Inferior parietal cortex (tissue), 1 donor: ENCODE measurements at regions not wholly inside any gene's neighbourhood (a gene's known extent, or its start where the extent isn't known, plus 50 kb on each side); places are given as distances from the start of the nearest gene placed in this dataset.

Experiments
- DNase-seq: peaks from one replicate; pipeline ENCODE4 v3.0.0-alpha.2; 2016; ENCODE audit errors: extremely low spot score

- no peak for DNase-seq
These were observed 517.6 kb downstream of the PTPRU start for GRCh38 chr1:29753771-29754572.

DNA sequence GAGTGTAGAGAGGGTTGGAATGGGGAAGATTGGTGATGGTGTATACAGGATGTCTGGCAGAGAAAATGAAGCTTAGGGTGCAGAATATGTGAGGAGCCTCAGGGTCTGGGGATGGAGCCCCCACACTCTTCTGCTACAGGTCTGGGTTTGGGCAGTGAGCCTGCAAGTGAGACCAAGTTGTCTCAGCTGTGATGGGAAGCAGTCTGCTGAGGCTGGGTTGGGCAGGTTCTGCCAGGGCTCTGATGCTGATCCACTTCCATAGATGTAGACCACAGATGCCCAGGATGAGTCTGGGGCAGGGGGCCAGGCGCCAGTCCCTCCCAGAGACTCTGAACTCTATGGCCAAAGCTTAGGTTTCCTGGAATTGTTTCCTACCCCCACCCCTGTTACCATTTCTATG is 516.9 kb downstream of the PTPRU start:
- DNase-seq = no peak

DNA sequence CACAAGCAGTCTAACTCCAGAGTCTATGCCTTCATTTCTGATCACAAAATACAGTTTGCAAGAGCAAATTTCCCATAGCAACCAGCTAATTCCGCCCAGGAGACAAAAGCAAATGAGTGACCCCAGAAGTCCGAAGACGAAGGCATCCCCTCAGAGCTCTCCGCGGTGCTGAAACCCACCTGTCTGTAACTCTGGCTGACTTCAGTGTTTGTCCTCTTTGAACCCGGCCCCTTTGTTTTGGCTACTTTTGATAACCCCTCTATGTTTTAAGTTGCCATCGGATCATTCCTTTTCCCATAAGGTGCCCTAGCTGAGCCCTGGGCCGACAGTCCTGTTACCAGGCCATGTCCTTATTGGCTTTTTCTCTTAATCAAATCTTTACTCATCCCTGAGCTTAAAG is 515.8 kb downstream of the PTPRU start:
- DNase-seq = no peak

GRCh38 chr1:29749024-29749945 is 513.0 kb downstream of the PTPRU start:
- no peak for DNase-seq

- DNase-seq = no peak
These were observed 510.9 kb downstream of the PTPRU start for GRCh38 chr1:29747196-29747595.

DNA sequence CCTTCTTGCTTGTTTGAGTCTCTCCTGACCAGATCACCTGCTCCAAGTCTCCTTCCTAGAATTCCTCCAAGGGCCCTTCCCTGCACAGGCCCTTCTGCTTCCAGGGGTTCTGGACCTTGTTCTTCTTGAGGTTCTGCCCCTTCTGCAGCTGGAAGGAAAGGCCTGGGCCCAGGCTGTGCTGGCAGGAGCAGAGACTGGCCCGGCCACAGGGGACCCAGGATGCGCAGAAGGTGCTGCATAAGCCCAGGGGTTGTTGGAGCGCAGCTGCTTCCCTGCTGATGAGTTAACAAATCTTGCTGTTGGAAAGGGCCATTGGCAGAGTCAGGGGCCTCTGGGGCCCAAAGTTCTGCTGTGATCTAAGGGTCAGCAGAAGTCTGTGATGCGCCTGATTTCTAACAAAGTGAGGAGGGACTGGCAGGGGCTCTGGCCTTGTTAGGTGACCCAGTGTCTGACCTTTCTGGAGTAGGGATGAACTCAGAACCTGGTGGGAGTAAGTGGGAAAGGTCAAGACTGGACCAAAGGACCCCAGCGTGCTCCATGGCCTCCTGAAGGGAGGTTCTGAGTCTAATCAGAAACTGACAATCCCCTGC is 509.8 kb downstream of the PTPRU start:
- DNase-seq = no peak

DNA sequence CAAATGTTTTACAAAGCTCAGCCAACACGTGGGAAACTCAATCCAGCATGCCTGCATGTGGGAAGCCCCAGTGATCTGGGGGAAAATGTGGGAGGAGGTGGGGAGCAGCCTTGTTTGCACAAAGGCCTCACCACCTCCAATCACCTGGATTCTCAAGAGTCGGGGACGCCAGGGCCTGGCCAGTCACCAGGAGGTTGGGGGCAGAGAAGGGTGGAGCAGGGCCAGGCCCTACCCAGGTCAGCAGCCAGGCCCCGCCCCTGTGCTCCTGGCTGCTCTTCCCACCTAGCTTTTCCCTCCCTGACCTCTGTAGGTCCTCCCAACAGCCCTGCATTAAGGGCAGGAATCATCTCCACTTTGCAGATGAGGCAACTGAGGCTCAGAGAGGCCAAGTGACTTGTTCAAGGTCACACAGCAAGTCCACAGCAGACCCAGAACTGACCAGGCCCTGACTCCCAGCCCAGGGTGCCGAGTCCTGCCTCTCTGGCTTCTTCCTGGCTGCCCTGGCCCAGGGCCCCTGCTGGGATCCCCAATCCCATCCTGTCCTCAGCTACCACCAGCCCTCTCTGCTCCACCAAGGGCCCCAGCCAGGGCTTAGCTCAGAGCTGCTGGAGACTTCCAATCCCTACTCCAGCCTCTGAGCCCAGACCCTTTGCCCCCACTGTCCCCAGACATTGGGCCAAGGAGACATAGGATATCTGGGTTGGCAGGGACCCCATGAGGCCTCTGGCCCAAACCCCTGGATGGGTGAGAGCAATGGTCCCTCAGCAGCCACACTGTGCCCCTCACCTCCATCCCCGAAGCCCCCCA is 508.6 kb downstream of the PTPRU start:
- DNase-seq = no peak

DNA sequence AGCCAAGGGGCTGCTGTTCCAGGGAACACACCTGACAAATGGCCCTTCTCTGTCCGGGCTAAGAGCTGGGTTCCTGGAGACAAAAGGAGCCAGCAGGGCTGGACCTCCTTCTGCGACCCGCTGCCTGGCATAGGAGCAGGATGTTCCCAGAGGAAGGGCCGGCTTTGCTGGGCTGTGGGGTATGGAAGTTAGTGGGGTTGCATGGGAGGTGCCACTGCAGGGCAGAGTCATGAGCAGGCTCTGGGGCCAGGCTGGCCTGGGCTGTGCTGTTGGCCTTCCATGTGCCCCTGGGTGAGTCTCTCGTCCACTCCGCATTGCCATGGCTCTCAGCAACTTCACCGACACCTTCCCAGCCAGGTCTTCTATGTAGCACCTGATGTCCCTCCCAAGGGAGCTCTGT is 507.6 kb downstream of the PTPRU start:
- DNase-seq = no peak

- DNase-seq = no peak
These were observed 506.9 kb downstream of the PTPRU start for GRCh38 chr1:29743264-29743663.

GRCh38 chr1:29739176-29739575 is 502.9 kb downstream of the PTPRU start:
- DNase-seq = no peak

DNA sequence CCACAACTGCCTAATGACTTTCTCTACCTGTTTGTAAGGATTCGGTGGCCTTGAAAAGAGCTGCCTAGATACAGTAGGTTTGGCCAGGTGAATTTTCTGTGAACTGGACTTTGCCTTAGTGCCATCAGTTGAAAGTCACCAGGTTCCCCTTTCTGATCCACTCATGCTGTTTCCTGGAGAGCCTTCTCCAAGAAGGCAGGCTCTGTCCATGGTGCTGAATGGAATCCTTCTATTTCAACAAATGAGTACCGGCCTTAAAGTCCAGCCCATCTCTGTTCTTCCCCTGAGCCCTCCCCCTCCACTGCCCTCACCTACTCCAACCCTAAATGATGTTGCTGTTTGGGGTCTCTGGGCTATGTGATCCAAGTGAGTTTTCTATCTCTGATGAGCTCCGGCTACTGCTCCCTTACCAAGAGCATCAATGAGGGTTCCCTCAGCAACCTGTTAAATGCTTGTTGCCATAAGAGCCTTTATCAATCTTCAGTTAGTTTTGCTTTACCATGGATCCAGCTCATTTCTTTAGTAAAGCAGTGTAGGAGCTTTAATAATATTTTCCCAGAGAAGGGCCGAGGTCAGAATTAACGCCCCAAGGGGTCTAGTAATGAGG is 500.4 kb downstream of the PTPRU start:
- no peak for DNase-seq

DNA sequence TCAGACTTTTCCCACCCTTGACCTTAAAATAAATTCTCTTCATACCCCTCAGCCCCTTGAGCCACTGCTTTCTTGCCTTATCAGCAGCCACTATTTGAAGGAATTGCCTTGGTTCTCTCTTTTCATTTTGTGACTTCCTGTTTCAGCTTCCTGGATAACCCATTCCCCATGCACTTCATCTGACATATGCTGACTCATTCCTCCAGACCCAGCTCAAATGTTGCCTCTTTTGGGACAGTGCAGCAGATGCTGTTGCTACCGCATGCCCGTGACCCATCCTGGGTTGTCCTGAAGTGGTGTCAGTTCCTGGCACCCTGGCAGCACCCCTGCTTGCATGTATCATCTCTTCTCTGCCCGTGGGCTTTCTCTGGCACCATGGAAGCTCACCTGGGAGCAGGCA is 496.1 kb downstream of the PTPRU start:
- DNase-seq = no peak

DNA sequence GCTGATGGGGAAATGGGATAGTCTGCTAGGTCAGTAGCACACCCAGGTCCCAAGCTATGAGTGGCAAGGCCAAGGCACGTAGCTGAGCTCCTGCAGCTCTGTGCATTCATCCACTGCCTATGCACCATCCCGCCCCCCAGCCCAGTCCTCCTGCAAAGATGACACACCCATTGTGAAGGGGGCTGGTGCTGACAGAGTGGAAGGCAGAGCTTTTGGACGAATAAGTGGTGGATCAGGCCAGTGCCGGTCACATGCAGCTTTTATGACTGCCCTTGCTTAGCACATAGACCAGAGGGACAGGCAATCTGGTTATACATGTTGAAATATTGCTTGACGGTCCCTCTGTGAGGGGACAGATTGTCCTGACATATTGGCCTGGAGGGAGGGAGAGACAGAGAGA is 494.3 kb downstream of the PTPRU start:
- DNase-seq = no peak

- DNase-seq = no peak
These were observed 493.0 kb downstream of the PTPRU start for GRCh38 chr1:29729281-29729680.

DNA sequence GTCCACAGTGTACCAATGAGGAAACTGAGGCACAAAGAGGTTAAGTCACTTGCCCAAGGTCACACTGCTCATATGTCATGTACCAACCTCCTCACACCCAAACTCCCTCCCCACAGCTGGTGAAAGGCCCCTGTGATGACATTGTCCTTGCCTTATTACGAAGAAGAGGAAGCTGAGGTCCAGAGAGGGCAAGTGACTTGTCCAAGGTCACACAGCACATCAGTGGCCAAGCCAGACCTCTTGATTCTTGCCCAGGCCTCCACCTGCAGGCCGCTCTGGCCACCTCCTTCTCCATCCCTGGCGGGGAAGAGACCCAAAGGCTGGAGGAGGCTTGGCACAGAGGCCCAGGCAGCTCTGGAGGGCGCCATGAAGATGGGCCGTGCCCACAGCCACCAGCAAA is 492.4 kb downstream of the PTPRU start:
- DNase-seq = no peak

- no peak for DNase-seq
These were observed 488.9 kb downstream of the PTPRU start for GRCh38 chr1:29725262-29725661.

DNA sequence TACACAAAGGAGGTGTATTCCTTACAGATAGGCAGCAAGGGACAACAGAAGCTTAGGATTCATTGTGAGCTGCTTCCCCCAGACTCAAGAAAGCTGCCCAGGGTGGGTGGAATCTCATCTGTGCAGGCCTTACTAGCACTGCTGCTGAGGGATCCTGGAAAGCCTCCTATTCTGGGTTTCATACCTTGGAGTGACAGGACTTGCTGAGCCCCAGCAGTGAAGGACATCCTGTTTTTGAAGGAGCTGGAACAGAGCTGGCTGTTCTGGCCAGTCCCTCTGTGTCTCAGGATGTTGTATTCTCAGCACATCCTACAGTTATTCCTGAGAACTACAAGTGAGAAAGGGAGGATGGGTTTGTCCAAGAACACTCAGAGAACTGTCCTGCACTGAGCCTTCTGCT is 486.3 kb downstream of the PTPRU start:
- no peak for DNase-seq

- no peak for DNase-seq
These were observed 482.9 kb downstream of the PTPRU start for GRCh38 chr1:29719253-29719652.

DNA sequence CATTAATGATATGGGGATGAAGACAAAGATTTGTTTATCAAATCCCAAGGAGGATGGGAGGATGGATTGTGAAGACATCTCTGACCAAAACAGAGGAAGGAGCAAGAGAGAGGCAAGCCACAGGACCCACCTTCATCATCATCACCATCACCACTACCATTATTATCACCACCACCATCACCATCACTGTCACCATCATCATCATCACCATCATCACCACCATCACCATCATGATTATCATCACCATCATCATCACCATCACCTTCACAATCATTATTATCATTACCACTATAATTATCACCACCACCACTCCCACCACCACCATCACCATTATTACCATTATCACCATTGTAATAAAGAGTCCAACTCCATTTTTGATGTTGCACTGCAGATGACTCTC is 482.5 kb downstream of the PTPRU start:
- no peak for DNase-seq

DNA sequence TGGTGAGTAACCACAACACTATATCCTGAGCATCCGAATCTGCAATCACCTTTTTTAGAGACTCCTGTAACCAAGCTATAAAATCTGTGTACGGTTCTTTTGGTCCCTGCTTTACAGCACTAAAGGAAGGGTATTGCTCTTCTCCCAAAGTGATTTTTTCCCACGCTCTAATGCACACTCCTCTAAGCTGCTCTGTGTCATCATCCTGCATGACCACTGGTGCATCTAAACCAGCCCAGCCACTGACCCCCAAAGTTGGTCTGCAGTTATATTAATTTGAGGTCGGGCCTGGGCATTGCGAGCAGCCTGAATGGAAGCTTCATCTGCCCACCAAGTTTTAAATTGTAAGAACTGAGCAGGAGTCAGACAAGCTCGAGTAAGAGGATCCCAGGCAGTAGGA is 480.0 kb downstream of the PTPRU start:
- no peak for DNase-seq

GRCh38 chr1:29713857-29714256 is 477.5 kb downstream of the PTPRU start:
- DNase-seq = no peak
